ENCODE measurements at regions not wholly inside any gene's neighbourhood (a gene's known extent, or its start where the extent isn't known, plus 50 kb on each side); places are given as distances from the start of the nearest gene placed in this dataset.

GRCh38 chr2:176633754-176634153 is 364.5 kb downstream of the MTX2 start:
- Mint-ChIP-seq H3K27me3 (ENCODE audit: unreplicated experiment) (peaks cover 2% of the 10 kb centered on the region), H3K27ac (ENCODE audit: unreplicated experiment) (no peak overlapping the region), H3K4me3 (ENCODE audit: unreplicated experiment) (no peak overlapping the region), H3K36me3 (ENCODE audit: low read depth, unreplicated experiment) (no peaks in the 10 kb centered on the region), H3K4me1 (ENCODE audit: unreplicated experiment) (peaks cover 9% of the 10 kb centered on the region), H3K9me3 (ENCODE audit: unreplicated experiment) (no peaks in the 10 kb centered on the region)
- DNase-seq (ENCODE audit: low spot score): no peak
- no peak for TF ChIP-seq CTCF (IDR thresholded peaks at IDR 0.05; ENCODE audit: unreplicated experiment)

- DNase-seq (ENCODE audit: low spot score): no peak
- Mint-ChIP-seq H3K36me3 (ENCODE audit: low read depth, unreplicated experiment) (no peaks in the 10 kb centered on the region), H3K9me3 (ENCODE audit: unreplicated experiment) (no peaks in the 10 kb centered on the region), H3K27ac (ENCODE audit: unreplicated experiment) (no peak overlapping the region), H3K4me3 (ENCODE audit: unreplicated experiment) (no peak overlapping the region), H3K4me1 (ENCODE audit: unreplicated experiment) (peaks cover 9% of the 10 kb centered on the region), H3K27me3 (ENCODE audit: unreplicated experiment) (peaks cover 2% of the 10 kb centered on the region)
- TF ChIP-seq CTCF (IDR thresholded peaks at IDR 0.05; ENCODE audit: unreplicated experiment): no peak
Measured at GRCh38 chr2:176636401-176636800, 367.2 kb downstream of the MTX2 start.

GRCh38 chr2:176637142-176637485 is 367.9 kb downstream of the MTX2 start:
- Mint-ChIP-seq H3K9me3 (ENCODE audit: unreplicated experiment) (no peaks in the 10 kb centered on the region), H3K4me1 (ENCODE audit: unreplicated experiment) (peaks cover 9% of the 10 kb centered on the region), H3K27me3 (ENCODE audit: unreplicated experiment) (peaks cover 2% of the 10 kb centered on the region), H3K36me3 (ENCODE audit: low read depth, unreplicated experiment) (no peaks in the 10 kb centered on the region), H3K4me3 (ENCODE audit: unreplicated experiment) (peak overlapping the region; percentile 86), H3K27ac (ENCODE audit: unreplicated experiment) (no peak overlapping the region)
- no peak for DNase-seq (ENCODE audit: low spot score)
- TF ChIP-seq CTCF (IDR thresholded peaks at IDR 0.05; ENCODE audit: unreplicated experiment): no peak

GRCh38 chr2:176637486-176638166 is 368.4 kb downstream of the MTX2 start:
- peak; percentile 56 for DNase-seq (ENCODE audit: low spot score)
- H3K4me3 Mint-ChIP-seq (ENCODE audit: unreplicated experiment): peak overlapping the region; percentile 86
- TF ChIP-seq CTCF (IDR thresholded peaks at IDR 0.05; ENCODE audit: unreplicated experiment): no peak
- H3K9me3 Mint-ChIP-seq (ENCODE audit: unreplicated experiment): no peaks in the 10 kb centered on the region
- H3K36me3 Mint-ChIP-seq (ENCODE audit: low read depth, unreplicated experiment): no peaks in the 10 kb centered on the region
- H3K27ac Mint-ChIP-seq (ENCODE audit: unreplicated experiment): no peak overlapping the region
- H3K4me1 Mint-ChIP-seq (ENCODE audit: unreplicated experiment): peaks cover 9% of the 10 kb centered on the region
- peaks cover 2% of the 10 kb centered on the region for H3K27me3 Mint-ChIP-seq (ENCODE audit: unreplicated experiment)

- DNase-seq (ENCODE audit: low spot score): peak; percentile 78
- Mint-ChIP-seq H3K27ac (ENCODE audit: unreplicated experiment) (no peak overlapping the region), H3K27me3 (ENCODE audit: unreplicated experiment) (peaks cover 2% of the 10 kb centered on the region), H3K4me1 (ENCODE audit: unreplicated experiment) (peaks cover 11% of the 10 kb centered on the region), H3K4me3 (ENCODE audit: unreplicated experiment) (peak overlapping the region; percentile 67), H3K36me3 (ENCODE audit: low read depth, unreplicated experiment) (no peaks in the 10 kb centered on the region), H3K9me3 (ENCODE audit: unreplicated experiment) (no peaks in the 10 kb centered on the region)
- TF ChIP-seq CTCF (IDR thresholded peaks at IDR 0.05; ENCODE audit: unreplicated experiment): peak; percentile 78
Measured at GRCh38 chr2:176638167-176639015, 369.1 kb downstream of the MTX2 start.
